ENCODE measurements at regions not wholly inside any gene's neighbourhood (a gene's known extent, or its start where the extent isn't known, plus 50 kb on each side); places are given as distances from the start of the nearest gene placed in this dataset.

DNA sequence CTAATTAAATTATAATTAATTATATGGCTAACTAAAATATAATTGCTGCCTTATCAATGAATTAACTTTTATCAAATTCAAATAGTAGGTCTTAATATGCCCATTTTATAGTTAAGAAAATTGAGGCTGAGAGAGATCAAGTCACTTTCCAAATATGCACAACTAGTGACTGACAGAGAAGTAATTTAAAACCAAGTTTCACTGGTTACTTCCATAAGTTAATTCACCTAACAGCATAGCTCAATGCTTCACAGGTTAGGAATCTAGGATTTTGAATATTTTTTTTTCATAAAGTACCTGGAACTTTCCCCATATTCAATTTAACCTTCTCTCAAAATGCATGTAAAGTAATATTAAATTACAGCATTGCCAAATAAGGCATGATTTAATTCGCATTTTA lies 134.4 kb upstream of the VEGFC start:
- Histone ChIP-seq H3K4me1 (ENCODE audit: insufficient read depth) (no peaks in the 10 kb centered on the region), H3K4me2 (no peak overlapping the region), H3K4me3 (no peak overlapping the region), H3K27ac (no peak overlapping the region), H3K36me3 (replicated peaks; ENCODE audit: insufficient read depth, low read depth) (no peaks in the 10 kb centered on the region), H4K20me1 (ENCODE audit: insufficient read depth, poor library complexity, severe bottlenecking) (no peaks in the 10 kb centered on the region), H3K9me2 (replicated peaks; ENCODE audit: insufficient read depth) (no peaks in the 10 kb centered on the region), H3K9me3 (ENCODE audit: low read depth) (no peaks in the 10 kb centered on the region), H3K27me3 (no peaks in the 10 kb centered on the region), H2AFZ (no peak overlapping the region), H3K79me2 (no peaks in the 10 kb centered on the region)
- DNase-seq (ENCODE audit: low spot score), result no peak
- no peak for TF ChIP-seq EZH2phosphoT487 (IDR thresholded peaks at IDR 0.05; ENCODE audit: low read depth, severe bottlenecking, unreplicated experiment)
- TF ChIP-seq EZH2 (IDR thresholded peaks at IDR 0.05; ENCODE audit: borderline replicate concordance), result no peak
- TF ChIP-seq, protein P1, sequence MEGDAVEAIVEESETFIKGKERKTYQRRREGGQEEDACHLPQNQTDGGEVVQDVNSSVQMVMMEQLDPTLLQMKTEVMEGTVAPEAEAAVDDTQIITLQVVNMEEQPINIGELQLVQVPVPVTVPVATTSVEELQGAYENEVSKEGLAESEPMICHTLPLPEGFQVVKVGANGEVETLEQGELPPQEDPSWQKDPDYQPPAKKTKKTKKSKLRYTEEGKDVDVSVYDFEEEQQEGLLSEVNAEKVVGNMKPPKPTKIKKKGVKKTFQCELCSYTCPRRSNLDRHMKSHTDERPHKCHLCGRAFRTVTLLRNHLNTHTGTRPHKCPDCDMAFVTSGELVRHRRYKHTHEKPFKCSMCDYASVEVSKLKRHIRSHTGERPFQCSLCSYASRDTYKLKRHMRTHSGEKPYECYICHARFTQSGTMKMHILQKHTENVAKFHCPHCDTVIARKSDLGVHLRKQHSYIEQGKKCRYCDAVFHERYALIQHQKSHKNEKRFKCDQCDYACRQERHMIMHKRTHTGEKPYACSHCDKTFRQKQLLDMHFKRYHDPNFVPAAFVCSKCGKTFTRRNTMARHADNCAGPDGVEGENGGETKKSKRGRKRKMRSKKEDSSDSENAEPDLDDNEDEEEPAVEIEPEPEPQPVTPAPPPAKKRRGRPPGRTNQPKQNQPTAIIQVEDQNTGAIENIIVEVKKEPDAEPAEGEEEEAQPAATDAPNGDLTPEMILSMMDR (IDR thresholded peaks at IDR 0.05; ENCODE audit: poor library complexity), result no peak
- WGBS (ENCODE audit: low lambda C conversion rate, missing lambda C conversion rate), result 91% methylated on average over 1 of the region's 1 CpG

DNA sequence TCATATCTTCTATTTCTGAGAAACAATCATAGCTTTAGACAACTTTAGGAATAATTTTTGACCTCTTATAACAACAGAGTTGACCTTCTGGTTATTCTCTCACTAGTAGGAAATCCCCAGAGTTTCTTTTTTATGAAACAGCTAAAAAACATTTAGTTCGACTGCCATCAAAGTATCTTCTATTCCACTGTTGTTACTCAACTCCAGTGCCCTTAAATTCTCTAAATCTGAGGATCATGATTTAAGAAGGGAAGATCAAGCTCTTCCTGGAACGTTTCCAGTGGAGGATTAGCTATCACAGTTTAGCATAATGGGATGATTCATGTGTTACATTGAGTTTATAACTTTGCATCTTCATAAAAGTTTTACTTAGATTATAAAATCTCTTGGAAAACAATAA lies 134.9 kb upstream of the VEGFC start:
- no peak for TF ChIP-seq EZH2phosphoT487 (IDR thresholded peaks at IDR 0.05; ENCODE audit: low read depth, severe bottlenecking, unreplicated experiment)
- no peak for TF ChIP-seq EZH2 (IDR thresholded peaks at IDR 0.05; ENCODE audit: borderline replicate concordance)
- H3K36me3 ChIP-seq (replicated peaks; ENCODE audit: insufficient read depth, low read depth), result no peaks in the 10 kb centered on the region
- H3K27ac ChIP-seq, result no peak overlapping the region
- no peaks in the 10 kb centered on the region for H3K9me3 ChIP-seq (ENCODE audit: low read depth)
- H2AFZ ChIP-seq, result no peak overlapping the region
- no peak overlapping the region for H3K4me2 ChIP-seq
- no peaks in the 10 kb centered on the region for H3K79me2 ChIP-seq
- WGBS (ENCODE audit: low lambda C conversion rate, missing lambda C conversion rate), result 40% methylated on average over 2 of the region's 2 CpGs
- no peaks in the 10 kb centered on the region for H3K27me3 ChIP-seq
- DNase-seq (ENCODE audit: low spot score), result peak; percentile 23
- H3K4me3 ChIP-seq, result no peak overlapping the region
- H3K9me2 ChIP-seq (replicated peaks; ENCODE audit: insufficient read depth), result no peaks in the 10 kb centered on the region
- H3K4me1 ChIP-seq (ENCODE audit: insufficient read depth), result no peaks in the 10 kb centered on the region
- no peaks in the 10 kb centered on the region for H4K20me1 ChIP-seq (ENCODE audit: insufficient read depth, poor library complexity, severe bottlenecking)

DNA sequence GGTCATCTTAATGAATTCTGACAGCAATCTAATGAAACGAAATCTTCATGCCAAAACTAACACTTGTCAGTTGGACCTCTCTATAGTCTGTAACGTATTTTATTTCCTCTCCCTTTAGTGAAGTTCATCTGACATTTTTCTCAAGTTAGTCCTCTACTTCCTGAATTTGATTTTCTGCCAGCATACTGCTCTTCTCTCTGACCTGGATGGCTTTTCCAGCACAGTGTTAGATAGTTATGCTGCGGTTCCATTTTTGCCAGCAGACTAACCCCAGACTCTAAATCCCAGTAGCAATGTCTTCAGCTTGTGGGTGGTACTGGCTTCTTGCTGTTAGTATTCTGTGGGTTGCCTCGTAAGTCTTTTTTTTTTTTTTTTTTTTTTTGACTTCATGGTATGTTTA lies 146.7 kb upstream of the VEGFC start:
- Histone ChIP-seq H3K27me3 (no peaks in the 10 kb centered on the region), H2AFZ (no peak overlapping the region), H3K9me3 (ENCODE audit: low read depth) (no peaks in the 10 kb centered on the region), H3K9me2 (replicated peaks; ENCODE audit: insufficient read depth) (no peaks in the 10 kb centered on the region), H3K4me2 (no peak overlapping the region), H3K36me3 (replicated peaks; ENCODE audit: insufficient read depth, low read depth) (no peaks in the 10 kb centered on the region), H4K20me1 (ENCODE audit: insufficient read depth, poor library complexity, severe bottlenecking) (no peaks in the 10 kb centered on the region), H3K27ac (no peak overlapping the region), H3K4me1 (ENCODE audit: insufficient read depth) (no peaks in the 10 kb centered on the region), H3K4me3 (no peak overlapping the region), H3K79me2 (no peaks in the 10 kb centered on the region)
- no peak for DNase-seq (ENCODE audit: low spot score)
- TF ChIP-seq EZH2 (IDR thresholded peaks at IDR 0.05; ENCODE audit: borderline replicate concordance), result no peak
- TF ChIP-seq, protein P1 (IDR thresholded peaks at IDR 0.05; ENCODE audit: poor library complexity), result no peak
- no peak for TF ChIP-seq EZH2phosphoT487 (IDR thresholded peaks at IDR 0.05; ENCODE audit: low read depth, severe bottlenecking, unreplicated experiment)
- WGBS (ENCODE audit: low lambda C conversion rate, missing lambda C conversion rate), result 72% methylated on average over 4 of the region's 4 CpGs

DNA sequence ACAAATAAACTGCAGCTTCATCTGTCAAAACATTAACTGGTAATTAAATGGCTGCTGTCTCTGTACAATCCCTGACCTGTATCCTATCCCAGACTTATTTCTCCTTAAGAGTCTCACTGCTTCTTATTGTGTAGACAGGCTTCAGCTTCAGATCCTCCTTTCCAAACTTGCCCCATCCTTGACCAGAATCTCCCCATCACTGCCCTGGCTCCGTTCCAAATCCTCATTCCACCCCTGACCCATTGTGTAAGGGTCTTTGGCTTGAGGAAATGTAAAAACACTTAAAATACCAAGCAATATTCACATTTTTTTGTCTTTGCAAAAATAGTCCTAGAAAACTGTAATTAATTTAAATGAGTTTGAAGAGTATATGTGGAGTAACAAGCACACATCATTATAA lies 152.6 kb upstream of the VEGFC start:
- H3K4me1 ChIP-seq (ENCODE audit: insufficient read depth), result no peaks in the 10 kb centered on the region
- TF ChIP-seq EZH2 (IDR thresholded peaks at IDR 0.05; ENCODE audit: borderline replicate concordance) (no peak), EZH2phosphoT487 (IDR thresholded peaks at IDR 0.05; ENCODE audit: low read depth, severe bottlenecking, unreplicated experiment) (no peak)
- TF ChIP-seq, protein P1 (IDR thresholded peaks at IDR 0.05; ENCODE audit: poor library complexity), result no peak
- no peak overlapping the region for H3K4me2 ChIP-seq
- no peaks in the 10 kb centered on the region for H4K20me1 ChIP-seq (ENCODE audit: insufficient read depth, poor library complexity, severe bottlenecking)
- H3K9me2 ChIP-seq (replicated peaks; ENCODE audit: insufficient read depth), result no peaks in the 10 kb centered on the region
- WGBS (ENCODE audit: low lambda C conversion rate, missing lambda C conversion rate), result 0% methylated on average over 1 of the region's 1 CpG
- DNase-seq (ENCODE audit: low spot score), result no peak
- no peaks in the 10 kb centered on the region for H3K9me3 ChIP-seq (ENCODE audit: low read depth)
- H3K4me3 ChIP-seq, result no peak overlapping the region
- no peaks in the 10 kb centered on the region for H3K27me3 ChIP-seq
- H3K79me2 ChIP-seq, result no peaks in the 10 kb centered on the region
- H3K27ac ChIP-seq, result no peak overlapping the region
- H2AFZ ChIP-seq, result no peak overlapping the region
- H3K36me3 ChIP-seq (replicated peaks; ENCODE audit: insufficient read depth, low read depth), result no peaks in the 10 kb centered on the region

Measured in hepatocyte (in vitro differentiated cells).